HG02571 (cell line): ENCODE measurements at regions not wholly inside any gene's neighbourhood (a gene's known extent, or its start where the extent isn't known, plus 50 kb on each side); places are given as distances from the start of the nearest gene placed in this dataset.

ENCODE experiments used
- ATAC-seq: cut with Tn5 transposase; IDR thresholded peaks from one replicate; pipeline ENCODE4 v1.9.1; 2021; ENCODE audit warnings: mild to moderate bottlenecking, moderate library complexity; ENCODE audit not compliant: unreplicated experiment

DNA sequence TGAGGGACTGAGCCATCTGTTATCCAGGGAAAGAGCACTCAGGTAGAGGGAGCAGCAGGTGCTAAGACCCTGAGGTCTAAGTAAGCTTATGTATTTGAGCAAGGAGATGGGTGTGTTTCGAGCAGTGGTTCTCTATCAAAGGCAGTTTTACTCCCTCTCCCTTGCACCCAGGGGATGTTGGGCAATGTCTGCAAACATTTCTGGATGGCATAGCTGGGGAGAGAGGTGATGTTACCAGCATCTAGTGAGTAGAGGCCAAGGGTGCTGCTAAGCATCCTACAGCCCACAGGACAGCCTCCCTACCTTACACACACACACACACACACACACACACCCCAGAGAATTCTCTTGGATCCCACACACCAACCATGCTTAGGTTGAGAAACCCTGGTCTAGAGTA, 221.0 kb upstream of the PWP1 start:
- no peak for ATAC-seq

DNA sequence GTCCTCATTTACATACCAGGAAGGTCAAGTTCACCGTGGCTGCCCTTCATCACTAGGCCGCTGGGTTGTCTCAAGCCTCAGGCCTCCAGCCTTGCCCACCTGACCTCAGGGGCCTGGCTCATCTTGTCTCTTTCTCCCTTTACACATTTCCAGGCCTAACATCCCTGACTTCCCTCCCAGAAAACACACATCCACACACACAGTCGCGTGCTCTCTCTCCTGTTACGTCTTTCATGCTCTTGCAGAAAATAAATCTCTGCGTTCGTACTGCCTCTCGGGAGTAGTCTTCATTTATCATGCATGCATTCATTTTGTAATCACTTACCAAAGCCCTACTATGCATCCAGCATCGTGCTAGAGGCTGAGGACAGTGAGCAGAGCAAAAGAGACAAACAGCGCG, 220.0 kb upstream of the PWP1 start:
- ATAC-seq = no peak

DNA sequence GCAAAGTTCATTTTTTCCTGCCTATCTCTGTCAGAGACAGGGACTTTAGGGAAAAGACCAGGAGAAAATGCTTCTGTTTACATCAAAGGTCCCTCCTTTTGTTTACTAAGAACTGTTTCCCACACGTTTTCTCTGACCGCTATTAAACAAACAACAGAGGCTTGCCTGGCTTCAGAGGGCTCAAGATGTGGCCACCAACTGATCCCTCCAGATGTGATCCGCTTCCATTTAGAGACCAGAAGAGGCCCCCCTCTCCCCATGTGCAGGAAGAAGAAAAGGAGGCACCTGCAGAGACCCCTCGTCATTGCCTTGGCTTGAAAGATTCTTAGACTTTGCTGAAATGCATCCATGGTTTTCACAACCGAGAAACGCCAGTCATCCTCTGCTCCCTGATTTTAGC, 217.9 kb upstream of the PWP1 start:
- no peak for ATAC-seq

DNA sequence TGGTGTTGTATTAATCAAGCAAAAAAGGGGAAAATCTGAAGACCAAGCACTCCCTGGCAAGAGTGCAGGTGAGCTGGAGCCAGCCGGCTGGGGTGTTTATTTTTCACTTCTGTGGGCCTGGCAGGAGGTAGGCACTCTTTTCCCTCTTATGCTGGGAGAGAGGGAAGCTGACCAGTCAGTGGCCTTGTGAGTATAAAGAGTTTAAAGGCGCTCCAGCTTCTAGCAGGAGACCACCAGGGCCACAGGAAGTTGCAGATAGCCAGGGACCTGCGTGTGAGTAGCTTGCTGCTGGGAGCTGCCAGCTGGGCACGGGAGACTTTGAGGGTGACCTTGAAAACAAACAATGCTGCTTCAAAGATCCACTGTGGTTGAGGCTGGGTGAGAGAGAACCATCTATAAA, 217.4 kb upstream of the PWP1 start:
- ATAC-seq = no peak

DNA sequence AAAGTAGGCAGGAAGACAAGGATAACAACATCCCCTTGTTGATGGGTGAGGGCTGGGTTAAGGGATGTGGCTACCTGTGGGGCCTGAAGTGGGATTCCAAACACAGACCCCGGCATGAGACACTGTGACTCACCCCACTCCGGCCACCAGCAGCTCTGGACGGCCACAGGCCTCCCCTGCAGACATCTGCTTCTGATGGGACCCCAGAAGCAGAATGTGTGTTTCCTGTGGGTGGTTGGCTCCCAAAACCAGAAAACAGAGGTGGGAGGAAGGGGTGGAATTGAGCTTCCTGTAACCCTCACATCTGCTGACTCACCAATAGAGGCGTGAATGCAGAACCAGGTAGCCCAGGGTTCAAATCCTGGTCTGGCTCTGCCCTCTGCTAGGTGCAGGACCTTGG, 216.6 kb upstream of the PWP1 start:
- ATAC-seq = no peak

DNA sequence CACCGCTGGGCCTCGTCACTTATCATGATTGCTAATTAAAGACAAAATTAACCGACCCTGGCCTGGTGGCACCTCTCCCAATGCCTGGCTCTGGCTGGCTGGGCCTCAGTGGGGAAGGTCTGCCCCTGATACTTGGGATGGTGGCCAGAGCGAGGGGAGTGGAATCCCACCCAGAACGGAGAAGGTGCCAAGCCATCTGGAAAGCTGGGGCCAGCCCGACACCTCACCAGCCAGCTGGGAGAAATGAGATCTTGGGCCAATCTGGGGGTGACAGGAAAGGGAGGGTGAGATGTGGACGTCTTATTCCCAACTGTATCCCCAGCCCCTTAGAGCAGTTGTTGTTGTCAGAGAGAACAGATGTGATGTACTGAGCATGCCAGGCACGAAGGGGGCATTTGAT, 215.0 kb upstream of the PWP1 start:
- ATAC-seq = no peak

DNA sequence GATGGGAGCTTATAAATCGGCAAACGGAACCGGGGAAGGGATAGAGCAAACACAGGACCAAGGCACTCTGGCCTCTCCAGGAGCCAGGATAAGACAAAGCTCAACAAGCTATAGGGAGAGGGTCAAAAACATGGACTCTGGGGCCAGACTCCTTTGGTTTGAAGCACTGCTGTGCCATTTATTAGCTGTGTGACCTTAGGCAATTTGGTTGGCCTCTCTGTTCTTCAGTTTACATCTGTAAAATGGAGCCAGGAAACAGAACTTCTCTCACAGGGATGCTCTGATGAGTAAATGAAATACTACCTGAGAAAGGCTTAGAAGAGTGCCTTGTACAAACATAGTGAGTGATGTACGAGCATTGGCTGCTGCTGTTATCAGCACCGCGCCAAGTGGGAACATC, 213.3 kb upstream of the PWP1 start:
- no peak for ATAC-seq

DNA sequence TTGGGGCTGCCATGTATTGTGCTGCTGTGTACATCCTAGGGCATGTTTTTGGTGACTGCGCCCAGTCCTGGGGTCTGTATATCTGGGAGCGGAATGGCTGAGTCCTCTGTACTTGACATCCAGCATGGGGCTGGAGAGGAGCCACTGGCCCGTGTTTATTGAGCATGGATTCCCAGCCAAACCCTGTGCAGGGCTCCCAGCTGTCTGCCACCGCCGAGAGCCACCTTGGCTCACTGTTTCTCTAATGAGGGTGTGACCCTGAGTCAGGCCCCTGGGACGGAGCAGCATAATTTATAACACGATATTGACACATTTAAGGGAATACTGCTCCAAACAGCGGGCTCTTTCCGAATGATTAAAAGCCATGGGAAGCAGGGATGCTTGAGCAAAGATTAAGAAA, 211.5 kb upstream of the PWP1 start:
- no peak for ATAC-seq

DNA sequence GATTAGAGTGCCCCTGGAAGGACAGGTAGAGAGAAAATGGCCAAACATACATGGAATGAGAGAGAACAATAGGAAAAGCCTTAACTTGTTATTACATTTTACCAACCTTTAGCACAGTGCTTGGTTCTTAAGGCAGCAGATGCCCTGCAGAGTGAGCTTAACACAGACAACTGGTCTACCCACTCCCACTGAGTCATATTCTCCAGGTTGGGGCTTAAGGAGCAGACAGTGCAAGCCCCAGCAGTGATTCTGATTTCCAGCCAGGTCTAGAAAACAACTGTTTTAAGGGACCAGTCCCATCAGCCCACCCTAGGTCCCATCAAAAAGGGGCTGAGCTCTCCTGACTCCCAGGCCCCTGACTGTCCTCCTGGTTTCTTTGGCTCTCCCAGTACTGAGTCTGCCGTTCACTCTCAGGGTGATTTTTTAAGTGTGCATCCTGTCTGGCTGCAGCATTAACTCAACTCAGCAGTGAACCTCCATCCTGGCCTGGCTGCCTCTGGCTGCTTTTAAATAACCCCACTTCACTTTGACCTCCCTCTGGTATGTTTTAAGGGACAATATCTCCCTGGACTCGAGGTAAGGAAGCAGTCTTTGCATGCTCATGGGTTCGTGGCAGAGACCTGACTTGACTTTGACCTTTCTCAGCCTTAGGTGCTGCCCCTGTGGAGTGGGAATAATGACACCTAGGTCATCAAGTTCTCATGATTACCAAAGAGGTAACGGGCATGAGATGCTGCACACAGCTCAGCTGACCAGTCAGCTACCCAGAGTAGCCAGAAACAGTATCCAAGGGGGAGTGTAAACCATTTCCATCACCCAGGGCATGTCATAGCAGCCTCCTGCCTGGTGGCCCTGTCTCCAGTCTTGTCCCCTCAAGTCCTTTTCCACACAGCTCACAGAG, 210.7 kb upstream of the PWP1 start:
- ATAC-seq = no peak

DNA sequence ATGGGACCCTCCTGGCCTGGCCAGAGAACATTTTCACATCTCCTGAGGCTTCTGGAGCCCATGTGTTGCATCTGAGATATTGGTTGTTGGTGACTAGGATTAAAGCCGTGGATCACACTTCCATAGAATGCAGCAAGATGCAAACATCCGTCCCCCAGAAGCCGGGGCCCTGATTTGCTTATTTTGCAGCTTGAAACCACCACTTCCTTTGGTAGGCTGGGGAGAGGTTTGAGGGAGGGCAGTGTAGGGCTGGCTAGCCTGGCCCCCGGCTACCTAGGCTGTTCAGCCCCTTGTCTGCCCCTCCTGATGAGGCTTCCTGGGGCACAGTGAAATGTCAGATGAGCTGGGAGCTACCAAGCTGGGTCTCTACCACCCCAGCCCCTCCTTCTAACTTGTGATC, 209.7 kb upstream of the PWP1 start:
- ATAC-seq = no peak

DNA sequence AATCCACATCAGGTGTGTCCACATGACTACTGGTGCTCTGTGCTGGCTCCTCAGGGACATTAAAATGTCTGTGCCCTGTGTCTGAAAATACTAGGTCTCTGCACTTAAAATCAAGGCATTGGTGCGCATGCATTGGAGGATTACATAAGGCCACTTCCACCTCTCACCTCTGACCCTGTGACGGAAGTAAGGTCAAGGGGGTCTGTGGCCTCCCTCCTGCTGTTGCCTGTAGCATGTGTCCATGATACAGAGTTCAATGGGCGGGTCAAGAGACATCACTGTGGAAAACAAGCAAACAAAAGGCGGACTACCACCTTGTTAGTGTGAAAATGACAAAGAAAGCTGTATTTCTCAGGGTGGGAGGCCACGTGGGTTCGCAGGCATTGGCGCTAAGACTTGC, 208.6 kb upstream of the PWP1 start:
- no peak for ATAC-seq

DNA sequence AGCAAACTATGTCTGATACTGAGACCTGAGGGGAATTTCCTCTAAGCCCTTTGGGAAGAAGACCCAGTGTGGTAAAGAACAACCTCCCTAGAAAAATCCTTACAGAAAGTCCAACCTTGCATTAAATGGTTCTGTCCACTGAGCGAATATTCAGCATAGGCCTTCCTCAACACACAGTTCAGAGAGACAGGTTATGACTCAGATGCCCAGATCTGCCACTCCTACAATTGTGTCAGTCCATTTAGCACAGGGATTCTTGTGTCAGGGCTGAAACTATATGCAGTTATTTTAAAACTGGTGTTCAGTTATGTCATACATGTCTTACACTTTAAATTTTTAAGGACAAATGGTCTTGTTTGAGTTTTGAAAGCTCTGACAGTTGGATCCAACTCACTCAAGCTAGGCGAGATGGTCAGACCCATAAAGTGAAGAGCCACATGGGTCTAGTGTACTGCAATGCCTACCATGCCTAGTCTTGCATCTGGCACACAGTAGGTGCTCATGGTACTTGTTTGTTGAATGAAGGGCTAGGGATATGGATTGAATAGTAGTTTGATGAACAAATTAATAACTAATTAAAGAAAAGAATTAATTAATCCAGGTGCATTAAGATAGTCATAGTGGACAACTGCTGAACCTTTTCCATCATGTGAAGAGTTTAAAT, 207.5 kb upstream of the PWP1 start:
- ATAC-seq = no peak

DNA sequence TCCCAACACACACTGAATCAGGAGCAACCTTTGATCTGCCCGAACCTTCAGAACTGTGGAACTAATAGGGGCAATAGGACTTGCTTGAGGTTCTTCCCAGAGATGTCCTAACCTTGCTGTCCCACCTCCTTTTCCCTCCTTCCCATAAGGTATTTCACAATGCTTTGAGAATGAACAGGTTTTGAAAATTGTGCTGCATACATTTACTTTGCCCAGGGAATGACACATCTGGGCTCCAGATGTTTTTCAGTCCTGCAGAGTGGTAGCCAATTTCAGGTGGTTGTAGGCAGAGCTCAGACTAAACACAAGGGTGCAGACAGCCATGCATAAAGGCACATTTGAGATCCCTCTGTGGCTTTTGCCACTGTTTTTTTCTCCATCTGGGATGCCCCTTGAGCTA, 206.7 kb upstream of the PWP1 start:
- no peak for ATAC-seq

DNA sequence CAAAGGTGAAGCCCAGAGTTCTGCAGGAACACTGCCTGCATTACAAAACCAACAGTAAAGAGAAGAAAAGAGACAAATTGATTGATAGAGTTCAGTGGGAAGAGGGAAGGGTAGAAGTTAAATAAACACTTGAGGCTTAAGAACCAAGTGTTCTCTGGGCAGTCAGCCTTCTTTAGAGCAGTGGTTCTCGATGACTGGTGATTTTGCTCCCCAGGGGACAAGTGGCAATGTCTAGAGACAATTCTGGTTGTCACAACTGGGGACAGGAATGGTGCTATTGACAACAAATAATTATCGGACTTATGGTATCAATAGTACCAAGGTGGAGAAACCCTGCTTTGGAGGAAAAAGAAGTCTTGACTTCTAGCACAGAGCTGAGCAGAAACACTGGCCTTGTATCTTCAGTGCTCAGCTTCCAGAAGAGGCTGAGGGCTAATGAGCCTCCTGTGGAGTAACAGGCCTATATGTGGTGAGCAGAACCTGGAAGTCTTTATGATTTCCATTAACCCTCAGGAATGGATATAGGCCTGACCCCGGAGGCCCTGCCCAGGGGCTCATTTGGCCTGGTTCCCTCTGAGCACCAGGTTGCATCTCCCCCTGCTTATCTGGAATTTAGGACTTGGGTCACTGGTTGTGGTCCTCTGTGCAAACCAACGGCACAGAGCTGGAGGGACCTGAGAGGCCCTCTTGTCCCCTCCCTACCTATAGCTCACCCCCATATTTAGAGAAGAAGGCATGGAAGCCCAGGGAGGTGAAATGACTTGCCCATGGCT, 204.6 kb upstream of the PWP1 start:
- ATAC-seq = no peak

DNA sequence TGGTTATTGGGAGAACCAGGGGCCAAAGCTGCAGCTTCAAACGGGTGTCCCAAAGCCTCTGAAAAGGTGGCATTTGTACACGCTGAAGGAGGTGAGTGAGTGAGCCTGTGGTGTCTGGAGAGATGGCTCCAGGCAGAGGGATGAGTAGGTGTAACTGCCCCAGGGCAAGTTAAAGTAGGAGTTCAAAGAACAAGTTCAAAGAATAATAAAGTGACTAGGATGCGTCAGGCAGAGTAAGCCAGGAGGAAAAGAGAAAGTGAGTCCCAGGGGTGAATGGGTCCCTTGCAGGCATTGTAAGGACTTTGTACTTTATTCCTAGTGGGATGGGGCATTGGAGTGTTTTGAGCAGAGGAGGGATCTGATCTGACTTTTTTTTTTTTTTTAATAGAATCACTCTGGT, 201.4 kb upstream of the PWP1 start:
- no peak for ATAC-seq

DNA sequence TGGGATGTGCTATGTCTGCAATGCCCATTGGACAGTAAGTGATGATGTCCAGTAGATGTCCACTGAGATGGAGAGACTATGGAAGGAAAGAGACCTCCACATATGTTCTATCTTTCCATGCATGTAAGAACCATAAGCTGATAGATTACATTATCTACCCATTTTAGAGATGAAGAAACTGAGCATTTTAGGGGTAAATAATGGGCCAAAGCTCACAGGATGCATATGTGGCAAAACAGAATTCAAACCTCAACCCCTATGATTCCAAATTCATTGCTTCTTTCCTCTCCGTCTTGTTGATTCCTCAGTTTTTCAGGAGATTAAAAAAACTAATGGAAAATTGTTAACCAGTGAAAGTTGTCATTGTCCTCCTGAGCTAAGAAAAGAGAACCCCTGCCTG, 200.7 kb upstream of the PWP1 start:
- ATAC-seq = no peak

DNA sequence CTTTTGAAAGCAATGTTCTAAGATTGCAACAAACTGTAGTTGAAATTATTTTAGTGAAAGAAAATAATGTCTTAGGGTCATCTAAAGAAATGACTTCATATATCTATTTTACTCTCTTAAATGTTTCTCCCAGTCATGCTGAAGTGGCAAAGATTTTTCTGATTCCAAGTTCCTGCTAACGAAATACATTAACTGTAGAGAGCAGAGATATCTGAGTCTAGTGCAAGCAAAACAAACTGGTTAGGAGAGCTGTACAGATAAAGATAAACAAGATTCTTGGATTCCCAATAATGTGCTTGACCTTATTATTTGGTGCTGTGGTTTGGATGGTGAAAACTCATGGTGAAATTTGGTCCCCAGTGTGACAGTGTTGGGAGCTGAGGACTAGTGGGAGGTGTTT, 199.9 kb upstream of the PWP1 start:
- no peak for ATAC-seq

DNA sequence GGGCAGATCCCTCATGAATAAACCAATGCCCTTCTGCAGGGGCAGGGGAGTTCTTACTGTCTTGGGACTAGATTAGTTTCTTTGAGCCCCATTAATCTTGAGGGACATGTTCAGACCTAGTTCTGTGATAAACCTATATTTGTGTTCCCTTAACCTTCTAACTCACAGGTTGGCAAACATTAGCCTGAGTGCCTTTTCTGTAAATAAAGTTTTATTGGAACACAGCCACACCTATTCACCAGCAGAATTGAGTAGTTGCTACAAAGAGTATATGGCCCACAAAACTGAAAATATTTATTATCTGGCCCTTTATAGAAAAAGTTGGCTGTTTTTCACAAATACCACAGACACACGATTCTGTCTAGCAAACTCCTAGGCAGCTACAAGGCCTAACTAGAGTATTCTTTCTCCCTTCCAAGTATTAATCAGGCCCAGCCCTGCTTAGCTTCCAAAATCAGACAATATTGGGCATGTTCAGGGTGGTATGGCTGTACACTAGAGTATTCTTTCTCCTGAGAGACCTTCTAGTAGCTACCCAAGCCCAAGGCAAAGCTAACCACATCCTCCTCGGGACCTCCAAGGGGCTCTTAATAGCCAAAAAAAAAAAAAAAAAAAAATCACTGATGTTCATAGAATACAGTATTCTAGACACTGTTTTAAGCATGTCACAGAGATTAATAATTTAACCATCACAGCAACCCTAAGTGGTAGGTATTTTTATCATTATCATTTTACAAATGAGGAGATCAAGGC, 199.3 kb upstream of the PWP1 start:
- no peak for ATAC-seq

DNA sequence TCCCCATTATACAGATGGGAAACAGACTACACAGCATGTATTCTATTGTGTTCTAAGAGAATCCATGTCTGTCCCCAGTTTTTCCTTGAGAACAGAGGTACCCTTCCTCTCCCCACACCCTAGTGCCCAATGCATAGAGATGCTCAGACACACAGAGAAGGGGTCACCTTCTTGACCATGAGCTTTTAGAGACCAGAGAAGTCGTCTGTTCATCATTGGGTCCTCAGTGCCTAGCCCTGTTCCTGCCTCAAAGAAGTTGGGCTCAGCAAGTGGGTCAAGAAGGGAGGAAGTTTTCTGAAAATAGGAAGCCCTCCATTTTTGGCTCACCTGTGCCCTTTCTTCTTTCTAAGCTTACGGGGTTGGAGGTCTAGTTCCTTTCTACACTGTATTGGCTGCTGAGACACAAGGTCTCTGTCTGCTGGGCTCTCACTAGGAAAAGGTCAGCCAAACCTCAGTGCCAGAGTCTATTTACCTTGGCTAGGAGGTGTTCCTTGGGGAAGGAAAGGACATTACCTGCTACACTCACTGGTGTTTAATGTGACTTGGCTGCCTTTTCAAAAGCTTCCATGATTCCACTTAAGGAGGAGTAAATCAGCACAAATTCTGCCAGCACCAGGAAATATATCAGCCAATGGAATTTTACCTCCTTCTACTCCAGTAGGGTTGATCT, 198.5 kb upstream of the PWP1 start:
- ATAC-seq = no peak

DNA sequence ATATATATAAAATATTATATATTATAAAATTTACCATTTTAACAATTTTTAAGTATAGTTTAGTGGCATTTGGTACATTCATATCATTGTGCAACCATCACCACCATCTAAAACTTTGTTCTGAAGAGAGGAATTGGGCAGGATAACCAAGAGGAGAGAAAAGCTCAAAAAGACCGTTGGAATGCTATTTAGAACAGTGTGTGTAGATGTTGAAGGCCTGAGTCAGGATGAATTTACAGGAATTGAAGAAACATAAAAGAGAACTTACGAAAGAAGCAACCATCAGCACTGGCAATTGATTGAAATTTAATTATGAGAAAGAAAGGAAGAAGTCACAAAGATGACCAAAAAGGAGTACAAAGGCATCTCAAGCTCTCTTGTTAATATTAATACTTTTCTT, 196.9 kb upstream of the PWP1 start:
- ATAC-seq = no peak

DNA sequence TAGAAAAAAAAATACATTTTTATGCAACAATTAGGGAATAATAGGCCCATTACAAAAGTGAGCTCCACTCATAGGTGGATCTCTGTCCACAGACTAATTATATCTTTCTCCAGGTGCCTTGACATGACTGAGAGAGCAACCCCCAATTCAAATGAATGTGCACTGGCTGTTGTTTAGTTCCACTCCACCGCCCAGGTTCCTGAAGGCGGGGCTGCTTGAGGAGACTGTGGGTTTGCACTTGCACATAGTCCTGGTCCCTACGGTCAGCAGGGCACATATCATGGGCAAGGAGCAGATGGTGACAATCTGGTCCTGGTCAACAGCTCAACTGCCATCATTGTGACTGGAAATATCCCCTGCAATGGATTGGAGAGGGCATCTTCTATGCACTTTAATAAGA, 195.6 kb upstream of the PWP1 start:
- no peak for ATAC-seq
